Testis (tissue), 2 donors: ENCODE measurements at regions not wholly inside any gene's neighbourhood (a gene's known extent, or its start where the extent isn't known, plus 50 kb on each side); places are given as distances from the start of the nearest gene placed in this dataset.

ENCODE experiments used
- CTCF ChIP-seq, 3 experiments: fragments of 450-650 bp in 2 of 3; fragments of 200-600 bp in 1 of 3; sonication (generic) in 1 of 3; IDR thresholded peaks; one replicate each; pipeline ENCODE4 v1.5.1; 2016 to 2019; ENCODE audit warnings: antibody characterized with exemption in 3 of 3, mild to moderate bottlenecking in 2 of 3, moderate library complexity in 1 of 3
- POLR2A ChIP-seq: fragments of 450-650 bp; IDR thresholded peaks from one replicate; pipeline ENCODE4 v1.6.1; 2017; ENCODE audit warnings: antibody characterized with exemption, mild to moderate bottlenecking, moderate library complexity

- TF ChIP-seq CTCF (IDR thresholded peaks at IDR 0.05) (no peak), POLR2A (no peak)
Measured at GRCh38 chr15:62756995-62757360, 285.6 kb upstream of the TPM1 start.
